ENCODE measurements at regions not wholly inside any gene's neighbourhood (a gene's known extent, or its start where the extent isn't known, plus 50 kb on each side); places are given as distances from the start of the nearest gene placed in this dataset.
A peak's percentile ranks its signal among the peaks of the same experiment; 100 is the strongest.

- intact Hi-C loops (cut with DNase I; ENCODE audit: low total_unique reads) = no loop called here
- WGBS, 5 donors = 88 to 92% (median 89%) methylated on average over 8 of the region's 8 CpGs
- H3K4me1 ChIP-seq = peaks cover 0 to 26% (median 3%) of the 10 kb centered on the region in 4 donors
- no peaks in the 10 kb centered on the region for H3K27me3 ChIP-seq
- no peak overlapping the region for H3K4me3 ChIP-seq
- no peak overlapping the region for H3K27ac ChIP-seq
- no peaks in the 10 kb centered on the region for H3K9me3 ChIP-seq
- TF ChIP-seq, protein P1, sequence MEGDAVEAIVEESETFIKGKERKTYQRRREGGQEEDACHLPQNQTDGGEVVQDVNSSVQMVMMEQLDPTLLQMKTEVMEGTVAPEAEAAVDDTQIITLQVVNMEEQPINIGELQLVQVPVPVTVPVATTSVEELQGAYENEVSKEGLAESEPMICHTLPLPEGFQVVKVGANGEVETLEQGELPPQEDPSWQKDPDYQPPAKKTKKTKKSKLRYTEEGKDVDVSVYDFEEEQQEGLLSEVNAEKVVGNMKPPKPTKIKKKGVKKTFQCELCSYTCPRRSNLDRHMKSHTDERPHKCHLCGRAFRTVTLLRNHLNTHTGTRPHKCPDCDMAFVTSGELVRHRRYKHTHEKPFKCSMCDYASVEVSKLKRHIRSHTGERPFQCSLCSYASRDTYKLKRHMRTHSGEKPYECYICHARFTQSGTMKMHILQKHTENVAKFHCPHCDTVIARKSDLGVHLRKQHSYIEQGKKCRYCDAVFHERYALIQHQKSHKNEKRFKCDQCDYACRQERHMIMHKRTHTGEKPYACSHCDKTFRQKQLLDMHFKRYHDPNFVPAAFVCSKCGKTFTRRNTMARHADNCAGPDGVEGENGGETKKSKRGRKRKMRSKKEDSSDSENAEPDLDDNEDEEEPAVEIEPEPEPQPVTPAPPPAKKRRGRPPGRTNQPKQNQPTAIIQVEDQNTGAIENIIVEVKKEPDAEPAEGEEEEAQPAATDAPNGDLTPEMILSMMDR (IDR thresholded peaks at IDR 0.05) = no peak
- H3K36me3 ChIP-seq = no peaks in the 10 kb centered on the region
- no peak for DNase-seq
Measured at GRCh38 chr2:181750305-181750704, 70.0 kb upstream of the NEUROD1 start.

- TF ChIP-seq POLR2AphosphoS5 (IDR thresholded peaks at IDR 0.05) (no peak), POLR2A (IDR thresholded peaks at IDR 0.05) (no peak), EP300 (IDR thresholded peaks at IDR 0.05) (no peak)
Measured at GRCh38 chr2:181751266-181752030, 71.1 kb upstream of the NEUROD1 start.

DNA sequence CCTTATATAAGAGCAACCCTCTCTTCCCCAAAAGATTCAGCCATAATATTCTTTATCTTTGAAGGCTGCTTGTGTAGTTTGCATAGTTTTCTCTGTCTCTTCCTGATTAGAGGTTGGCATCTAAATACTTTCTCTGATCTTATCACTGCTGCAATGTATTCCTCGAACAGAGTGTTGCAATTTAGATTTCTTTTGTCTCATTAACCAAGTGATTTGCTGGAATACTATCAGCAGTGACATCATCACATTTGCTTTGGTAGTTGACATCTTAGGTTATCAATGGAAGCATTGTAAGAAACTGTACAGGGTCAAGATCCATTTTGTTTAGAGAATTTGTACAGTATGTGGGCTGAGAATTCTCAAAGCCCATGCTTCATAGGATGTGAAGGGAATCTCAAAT lies 72.0 kb upstream of the NEUROD1 start:
- Histone ChIP-seq H3K4me1 (peaks cover 0 to 26% (median 3%) of the 10 kb centered on the region in 4 donors), H3K36me3 (no peaks in the 10 kb centered on the region), H3K27me3 (no peaks in the 10 kb centered on the region), H3K4me3 (no peak overlapping the region), H3K27ac (no peak overlapping the region), H3K9me3 (no peaks in the 10 kb centered on the region)
- no peak for TF ChIP-seq POLR2A (IDR thresholded peaks at IDR 0.05)
- no peak for TF ChIP-seq EP300 (IDR thresholded peaks at IDR 0.05)
- no peak for TF ChIP-seq POLR2AphosphoS5 (IDR thresholded peaks at IDR 0.05)
- TF ChIP-seq, protein P1 (IDR thresholded peaks at IDR 0.05) = no peak
- 0 to 27% (median 18%) methylated on average over 1 of the region's 1 CpG for WGBS, 5 donors
- intact Hi-C loops (cut with DNase I; ENCODE audit: low total_unique reads) = no loop called here
- peak in 1 of 2 donors; percentile 31 for DNase-seq

More at GRCh38 chr2:181751266-181752030, 71.1 kb upstream of the NEUROD1 start:
- H3K27ac ChIP-seq = no peak overlapping the region
- no peaks in the 10 kb centered on the region for H3K36me3 ChIP-seq
- WGBS, 5 donors = 92 to 97% (median 95%) methylated on average over 6 of the region's 6 CpGs
- H3K4me3 ChIP-seq = no peak overlapping the region
- intact Hi-C loops (cut with DNase I; ENCODE audit: low total_unique reads) = no loop called here
- no peaks in the 10 kb centered on the region for H3K9me3 ChIP-seq
- H3K4me1 ChIP-seq = peaks cover 0 to 26% (median 3%) of the 10 kb centered on the region in 4 donors
- no peak for DNase-seq
- H3K27me3 ChIP-seq = no peaks in the 10 kb centered on the region

DNA sequence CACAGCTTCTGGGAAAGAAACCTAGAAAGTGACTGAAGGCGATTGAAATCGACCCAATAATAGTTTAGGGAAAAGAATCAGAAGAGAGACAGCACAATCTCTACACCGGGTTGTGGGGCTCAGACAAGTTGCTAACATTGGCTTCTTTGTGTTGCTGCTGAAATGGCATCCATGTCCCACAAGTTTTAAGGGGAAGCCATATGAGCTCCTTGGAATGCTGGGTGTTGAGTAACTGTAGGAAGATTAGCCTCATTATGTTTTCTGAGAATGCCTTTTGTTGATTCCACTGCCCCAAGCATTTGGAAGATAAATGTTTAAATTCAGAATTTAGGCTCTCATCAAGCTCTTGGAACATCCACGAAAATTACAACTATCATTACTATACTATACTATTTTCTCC lies 73.4 kb upstream of the NEUROD1 start:
- no peak for DNase-seq
- intact Hi-C loops (cut with DNase I; ENCODE audit: low total_unique reads) = no loop called here
- TF ChIP-seq, protein P1 (IDR thresholded peaks at IDR 0.05) = no peak
- TF ChIP-seq EP300 (IDR thresholded peaks at IDR 0.05) (no peak), POLR2AphosphoS5 (IDR thresholded peaks at IDR 0.05) (no peak), POLR2A (IDR thresholded peaks at IDR 0.05) (no peak)
- WGBS, 5 donors = 78 to 90% (median 82%) methylated on average over 4 of the region's 4 CpGs
- Histone ChIP-seq H3K4me1 (peaks cover 0 to 26% (median 3%) of the 10 kb centered on the region in 4 donors), H3K9me3 (no peaks in the 10 kb centered on the region), H3K4me3 (no peak overlapping the region), H3K36me3 (no peaks in the 10 kb centered on the region), H3K27ac (no peak overlapping the region), H3K27me3 (no peaks in the 10 kb centered on the region)

GRCh38 chr2:181754105-181754504 lies 73.8 kb upstream of the NEUROD1 start:
- WGBS, 5 donors = 31 to 60% (median 40%) methylated on average over 3 of the region's 3 CpGs
- peak in 1 of 2 donors; percentile 30 for DNase-seq

More at GRCh38 chr2:181754105-181754504, 73.8 kb upstream of the NEUROD1 start:
- Histone ChIP-seq H3K27ac (no peak overlapping the region), H3K9me3 (no peaks in the 10 kb centered on the region), H3K4me3 (no peak overlapping the region), H3K27me3 (no peaks in the 10 kb centered on the region), H3K36me3 (no peaks in the 10 kb centered on the region), H3K4me1 (peaks cover 0 to 26% (median 3%) of the 10 kb centered on the region in 4 donors)
- intact Hi-C loops (cut with DNase I; ENCODE audit: low total_unique reads) = no loop called here
- TF ChIP-seq EP300 (IDR thresholded peaks at IDR 0.05) (no peak), POLR2AphosphoS5 (IDR thresholded peaks at IDR 0.05) (peak in 1 of 3 donors; percentile 6)

Measured in stomach (tissue), 8 donors.